Chondrocyte (in vitro differentiated cells): ENCODE measurements at regions not wholly inside any gene's neighbourhood (a gene's known extent, or its start where the extent isn't known, plus 50 kb on each side); places are given as distances from the start of the nearest gene placed in this dataset.
A peak's percentile ranks its signal among the peaks of the same experiment; 100 is the strongest.

Experiments
- DNase-seq: peaks from one replicate; pipeline ENCODE4 v3.0.0; 2021; ENCODE audit warnings: mixed read lengths, low spot score
- H3K27ac Mint-ChIP-seq: one replicate; pipeline ENCODE4 v1.8.0; 2021; ENCODE audit warnings: mild to moderate bottlenecking, moderate library complexity, mixed read lengths; ENCODE audit not compliant: unreplicated experiment
- H3K27me3 Mint-ChIP-seq: 2 replicates; pipeline ENCODE4 v1.8.0; 2021; ENCODE audit warnings: low read depth, mixed read lengths
- H3K36me3 Mint-ChIP-seq: 2 replicates; pipeline ENCODE4 v1.8.0; 2021; ENCODE audit warnings: low read depth, mixed read lengths
- H3K4me1 Mint-ChIP-seq: 2 replicates; pipeline ENCODE4 v1.8.0; 2021; ENCODE audit warnings: low read depth, mild to moderate bottlenecking, mixed read lengths
- H3K4me3 Mint-ChIP-seq: one replicate; pipeline ENCODE4 v1.8.0; 2021; ENCODE audit warnings: mild to moderate bottlenecking, moderate library complexity, mixed read lengths; ENCODE audit not compliant: unreplicated experiment
- H3K9me3 Mint-ChIP-seq: 2 replicates; pipeline ENCODE4 v1.8.0; 2021; ENCODE audit warnings: low read depth, mixed read lengths
- TF ChIP-seq, protein P1 (sequence below): fragments of 200-600 bp; sonication (generic); IDR thresholded peaks from 2 replicates; pipeline ENCODE4 v1.5.0; 2021; ENCODE audit warnings: antibody characterized with exemption, mild to moderate bottlenecking, moderate library complexity

DNA sequence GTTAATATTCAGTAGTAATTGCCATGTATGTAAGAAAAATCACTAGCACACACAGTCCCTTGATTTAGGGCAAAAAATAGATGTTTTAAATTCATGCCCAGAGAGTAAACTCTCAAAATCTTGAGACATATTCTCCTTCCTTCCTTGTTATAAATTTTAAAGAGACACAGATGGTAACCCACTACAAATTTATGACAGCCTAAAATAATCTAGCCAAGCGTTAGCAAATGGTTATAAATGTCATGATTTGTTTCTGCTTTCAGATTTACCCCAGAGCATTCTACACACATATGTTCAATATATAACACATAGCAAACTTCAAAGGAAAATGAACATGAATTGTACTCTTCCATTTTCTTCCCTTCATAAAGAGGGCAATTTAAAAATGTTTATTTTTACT is 540.3 kb downstream of the TLL1 start:
- no peak overlapping the region for H3K27ac Mint-ChIP-seq
- H3K27me3 Mint-ChIP-seq = no peaks in the 10 kb centered on the region
- peaks cover 14% of the 10 kb centered on the region for H3K4me1 Mint-ChIP-seq
- peaks cover 2% of the 10 kb centered on the region for H3K36me3 Mint-ChIP-seq
- TF ChIP-seq, protein P1, sequence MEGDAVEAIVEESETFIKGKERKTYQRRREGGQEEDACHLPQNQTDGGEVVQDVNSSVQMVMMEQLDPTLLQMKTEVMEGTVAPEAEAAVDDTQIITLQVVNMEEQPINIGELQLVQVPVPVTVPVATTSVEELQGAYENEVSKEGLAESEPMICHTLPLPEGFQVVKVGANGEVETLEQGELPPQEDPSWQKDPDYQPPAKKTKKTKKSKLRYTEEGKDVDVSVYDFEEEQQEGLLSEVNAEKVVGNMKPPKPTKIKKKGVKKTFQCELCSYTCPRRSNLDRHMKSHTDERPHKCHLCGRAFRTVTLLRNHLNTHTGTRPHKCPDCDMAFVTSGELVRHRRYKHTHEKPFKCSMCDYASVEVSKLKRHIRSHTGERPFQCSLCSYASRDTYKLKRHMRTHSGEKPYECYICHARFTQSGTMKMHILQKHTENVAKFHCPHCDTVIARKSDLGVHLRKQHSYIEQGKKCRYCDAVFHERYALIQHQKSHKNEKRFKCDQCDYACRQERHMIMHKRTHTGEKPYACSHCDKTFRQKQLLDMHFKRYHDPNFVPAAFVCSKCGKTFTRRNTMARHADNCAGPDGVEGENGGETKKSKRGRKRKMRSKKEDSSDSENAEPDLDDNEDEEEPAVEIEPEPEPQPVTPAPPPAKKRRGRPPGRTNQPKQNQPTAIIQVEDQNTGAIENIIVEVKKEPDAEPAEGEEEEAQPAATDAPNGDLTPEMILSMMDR = no peak
- no peak for DNase-seq
- H3K9me3 Mint-ChIP-seq = peaks cover 9% of the 10 kb centered on the region
- no peak overlapping the region for H3K4me3 Mint-ChIP-seq

DNA sequence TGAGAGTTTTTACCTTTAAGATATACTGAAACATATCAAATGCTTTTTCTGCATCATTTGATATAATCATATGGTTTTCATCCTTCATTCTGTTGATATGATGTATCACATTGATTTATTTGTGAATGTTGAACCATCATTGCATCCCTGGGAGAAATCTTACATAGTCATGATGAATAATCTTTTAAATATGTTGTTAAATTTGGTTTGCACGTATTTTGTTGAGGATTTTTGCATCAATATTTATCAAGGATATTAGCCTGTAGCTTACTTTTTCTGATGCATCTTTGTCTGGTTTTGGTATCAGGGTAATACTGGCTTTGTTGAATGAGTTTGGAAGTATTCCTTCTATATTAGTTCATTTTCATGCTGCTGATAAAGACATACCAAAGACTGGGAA is 541.4 kb downstream of the TLL1 start:
- Mint-ChIP-seq H3K27me3 (no peaks in the 10 kb centered on the region), H3K9me3 (peaks cover 9% of the 10 kb centered on the region), H3K4me1 (peaks cover 15% of the 10 kb centered on the region), H3K36me3 (peaks cover 2% of the 10 kb centered on the region), H3K4me3 (no peak overlapping the region), H3K27ac (no peak overlapping the region)
- no peak for DNase-seq
- TF ChIP-seq, protein P1 = no peak

DNA sequence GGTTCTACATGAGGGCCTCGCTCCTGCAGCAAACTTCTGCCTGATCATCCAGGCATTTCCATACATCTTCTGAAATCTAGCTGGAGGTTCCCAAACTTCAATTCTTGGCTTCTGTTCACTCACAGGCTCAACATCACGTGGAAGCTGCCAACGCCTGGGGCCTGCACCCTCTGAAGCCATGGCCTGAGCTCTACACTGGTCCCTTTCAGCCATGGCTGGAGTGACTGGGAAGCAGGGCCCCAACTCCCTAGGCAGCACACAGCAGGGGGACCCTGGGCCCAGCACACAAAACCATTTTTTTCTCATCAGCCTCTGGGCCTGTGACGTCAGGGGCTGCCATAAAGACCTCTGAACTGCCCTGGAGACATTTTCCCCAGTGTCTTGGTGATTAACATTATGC is 542.7 kb downstream of the TLL1 start:
- Mint-ChIP-seq H3K27me3 (no peaks in the 10 kb centered on the region), H3K36me3 (peaks cover 2% of the 10 kb centered on the region), H3K4me1 (peaks cover 19% of the 10 kb centered on the region), H3K27ac (no peak overlapping the region), H3K4me3 (no peak overlapping the region), H3K9me3 (peaks cover 9% of the 10 kb centered on the region)
- no peak for DNase-seq
- TF ChIP-seq, protein P1 = no peak

DNA sequence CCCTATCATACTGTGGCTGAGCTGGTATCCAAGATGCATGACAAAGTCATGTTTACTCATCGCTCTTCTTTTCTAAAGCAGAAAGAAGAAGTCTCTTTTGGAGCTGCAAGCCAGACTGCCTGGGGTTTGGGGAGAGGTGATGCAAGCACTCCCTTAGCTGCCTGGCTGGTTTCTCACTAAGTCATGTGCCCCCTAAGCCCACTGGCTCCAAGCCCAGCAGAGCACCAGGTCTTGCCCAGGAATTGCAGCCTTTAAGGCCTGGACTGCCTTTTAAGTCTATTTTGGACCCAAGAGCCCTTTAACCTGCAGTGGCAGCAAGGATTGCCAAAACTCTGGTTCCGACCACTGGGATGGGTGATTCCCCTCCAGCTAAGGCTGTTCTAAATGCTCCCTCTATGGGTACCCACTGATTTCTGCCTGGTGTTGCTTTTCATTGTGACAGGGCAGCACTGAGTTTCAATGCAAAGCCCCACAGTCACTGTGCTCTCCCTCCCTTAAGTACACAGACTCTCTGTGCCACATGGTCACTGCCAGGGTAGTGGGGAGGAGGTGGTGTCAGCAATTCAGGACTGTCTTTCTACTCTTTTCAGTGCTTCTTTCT is 548.6 kb downstream of the TLL1 start:
- Mint-ChIP-seq H3K36me3 (peaks cover 4% of the 10 kb centered on the region), H3K4me1 (peaks cover 43% of the 10 kb centered on the region)
- no peak for DNase-seq

DNA sequence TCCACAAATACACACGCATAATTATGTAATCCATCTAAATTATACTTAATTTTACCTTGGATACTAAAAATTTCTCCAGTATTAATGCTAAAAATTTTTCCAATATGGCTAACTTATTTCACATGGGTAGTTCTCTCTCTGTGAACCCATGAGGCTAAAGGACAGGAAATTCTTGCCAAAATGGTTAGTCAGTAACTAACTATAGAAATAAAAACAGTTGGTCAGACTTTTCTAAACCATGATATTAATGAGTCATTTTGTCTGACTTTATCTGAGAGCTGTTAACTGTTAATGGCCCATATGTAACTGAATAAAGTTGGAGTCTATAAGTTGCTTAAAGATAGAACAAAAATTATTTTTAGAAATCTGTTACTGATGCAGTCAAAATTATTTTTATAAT is 549.4 kb downstream of the TLL1 start:
- H3K27me3 Mint-ChIP-seq = no peaks in the 10 kb centered on the region
- peak overlapping the region; percentile 95 for H3K27ac Mint-ChIP-seq
- peaks cover 1% of the 10 kb centered on the region for H3K36me3 Mint-ChIP-seq
- H3K9me3 Mint-ChIP-seq = no peaks in the 10 kb centered on the region
- no peak overlapping the region for H3K4me3 Mint-ChIP-seq
- H3K4me1 Mint-ChIP-seq = peaks cover 43% of the 10 kb centered on the region
- DNase-seq = no peak
- TF ChIP-seq, protein P1 = no peak

More for the DNA sequence above, 548.6 kb downstream of the TLL1 start:
- Mint-ChIP-seq H3K27ac (peak overlapping the region; percentile 95), H3K9me3 (peaks cover 4% of the 10 kb centered on the region), H3K4me3 (no peak overlapping the region), H3K27me3 (no peaks in the 10 kb centered on the region)
- TF ChIP-seq, protein P1 = peak; percentile 49
